ENCODE measurements at regions not wholly inside any gene's neighbourhood (a gene's known extent, or its start where the extent isn't known, plus 50 kb on each side); places are given as distances from the start of the nearest gene placed in this dataset.
A peak's percentile ranks its signal among the peaks of the same experiment; 100 is the strongest.

- DNase-seq (no peak), ATAC-seq (ENCODE audit: poor library complexity) (no peak)
- intact Hi-C loops (cut with DNase I): no loop called here
Observed at GRCh38 chr15:70179309-70179892, 81.7 kb upstream of the TLE3 start.

GRCh38 chr15:70178335-70179084 lies 80.8 kb upstream of the TLE3 start:
- ATAC-seq (ENCODE audit: poor library complexity) (no peak), DNase-seq (no peak)
- intact Hi-C loops (cut with DNase I): no loop called here

GRCh38 chr15:70172566-70173225 lies 75.0 kb upstream of the TLE3 start:
- DNase-seq (no peak), ATAC-seq (ENCODE audit: poor library complexity) (no peak)
- intact Hi-C loops (cut with DNase I): no loop called here

GRCh38 chr15:70172124-70172523 lies 74.4 kb upstream of the TLE3 start:
- ATAC-seq (ENCODE audit: poor library complexity) (no peak), DNase-seq (peak; percentile 10)
- intact Hi-C loops (cut with DNase I): no loop called here

- intact Hi-C loops (cut with DNase I): no loop called here
- ATAC-seq (ENCODE audit: poor library complexity): no peak
- peak; percentile 7 for DNase-seq
Observed at GRCh38 chr15:70171256-70171886, 73.7 kb upstream of the TLE3 start.

GRCh38 chr15:70170096-70170699 lies 72.5 kb upstream of the TLE3 start:
- intact Hi-C loops (cut with DNase I): no loop called here
- DNase-seq: peak; percentile 15
- no peak for ATAC-seq (ENCODE audit: poor library complexity)

- ATAC-seq (ENCODE audit: poor library complexity) (no peak), DNase-seq (no peak)
- intact Hi-C loops (cut with DNase I): no loop called here
Observed at GRCh38 chr15:70169147-70169546, 71.4 kb upstream of the TLE3 start.

DNA sequence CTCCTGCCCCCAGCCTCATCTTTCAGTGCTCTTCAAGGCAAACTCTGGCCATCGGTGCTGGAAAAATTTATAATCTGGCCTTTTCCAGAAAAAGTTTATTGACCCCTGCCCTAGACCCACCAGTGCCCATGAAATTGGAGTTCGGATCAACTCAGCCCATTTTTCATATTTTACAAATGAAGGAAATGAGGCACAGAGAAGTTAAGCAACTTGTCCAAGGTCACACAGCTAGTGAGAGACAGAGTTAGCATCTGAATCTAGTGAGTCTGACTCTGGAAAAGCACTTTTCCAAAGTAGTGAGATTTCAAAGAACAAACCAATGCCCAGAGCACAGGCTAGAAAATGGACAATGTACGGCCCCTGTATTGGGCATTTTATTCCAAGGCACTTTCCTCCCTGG lies 69.4 kb upstream of the TLE3 start:
- ATAC-seq (ENCODE audit: poor library complexity): no peak
- DNase-seq: no peak
- intact Hi-C loops (cut with DNase I): no loop called here

DNA sequence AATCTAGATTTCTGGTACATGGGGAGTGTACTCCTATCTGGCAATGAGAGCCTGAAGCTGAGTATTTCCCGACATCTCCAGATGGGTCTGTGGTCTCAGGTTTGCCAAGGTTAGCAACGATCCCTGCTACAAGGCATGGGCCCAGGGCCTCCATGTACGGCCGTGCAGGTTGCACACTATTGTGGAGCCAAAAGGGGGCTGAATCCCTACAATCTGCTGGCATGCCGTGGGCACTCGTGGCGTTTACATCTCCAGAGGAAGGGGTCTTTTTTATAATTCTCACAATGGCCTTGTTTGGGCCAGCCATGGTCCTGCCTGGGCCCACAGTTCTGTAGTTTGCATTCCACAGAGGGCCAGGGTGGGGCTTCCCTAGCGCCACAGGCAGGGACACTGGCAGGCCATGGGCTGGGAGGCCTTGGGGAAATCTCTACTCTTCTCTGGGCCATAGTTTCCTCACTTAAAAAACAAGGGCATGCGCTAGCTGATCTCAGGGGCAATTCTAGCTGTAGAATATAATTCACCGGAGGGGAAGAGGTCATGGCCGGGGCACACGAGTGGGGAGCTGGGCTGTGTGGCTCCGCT lies 68.9 kb upstream of the TLE3 start:
- DNase-seq (no peak), ATAC-seq (ENCODE audit: poor library complexity) (no peak)
- intact Hi-C loops (cut with DNase I): no loop called here

DNA sequence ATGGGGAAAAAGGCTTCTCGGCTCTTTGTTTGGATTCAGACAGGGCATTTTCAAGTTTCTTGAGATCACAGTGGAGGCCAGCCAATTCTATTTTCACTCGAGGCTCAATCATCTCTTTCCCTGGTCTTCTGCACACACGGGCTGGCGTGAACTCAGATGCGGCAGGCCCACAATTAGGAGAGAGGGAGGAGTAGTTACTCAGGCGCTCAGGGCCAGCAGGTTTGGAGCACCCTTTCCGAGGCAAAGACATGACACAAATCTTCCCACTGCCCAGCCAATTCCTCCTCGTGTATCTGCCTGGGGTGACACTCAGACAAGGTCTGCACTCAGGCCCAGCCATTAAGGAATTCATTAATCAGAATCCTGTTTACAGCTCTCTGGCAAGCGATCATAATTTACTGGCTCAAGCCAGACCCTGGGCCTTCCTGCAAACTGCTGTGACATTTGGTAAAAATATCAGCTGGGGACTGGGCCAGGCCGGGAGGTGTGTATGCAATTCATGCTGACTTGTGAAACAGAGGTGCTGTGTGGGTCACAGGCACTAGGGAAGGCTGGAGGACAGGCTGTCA lies 68.1 kb upstream of the TLE3 start:
- intact Hi-C loops (cut with DNase I): no loop called here
- peak; percentile 93 for ATAC-seq (ENCODE audit: poor library complexity)

GRCh38 chr15:70164910-70165715 lies 67.4 kb upstream of the TLE3 start:
- DNase-seq: peak; percentile 51
- ATAC-seq (ENCODE audit: poor library complexity): peak; percentile 28
- intact Hi-C loops (cut with DNase I): no loop called here

More for the DNA sequence above, 68.1 kb upstream of the TLE3 start:
- DNase-seq: peak; percentile 83

GRCh38 chr15:70164156-70164900 lies 66.6 kb upstream of the TLE3 start:
- DNase-seq: no peak
- no peak for ATAC-seq (ENCODE audit: poor library complexity)

GRCh38 chr15:70160803-70161565 lies 63.3 kb upstream of the TLE3 start:
- ATAC-seq (ENCODE audit: poor library complexity) (peak; percentile 79), DNase-seq (no peak)
- intact Hi-C loops (cut with DNase I): no loop called here

More at GRCh38 chr15:70164156-70164900, 66.6 kb upstream of the TLE3 start:
- intact Hi-C loops (cut with DNase I): no loop called here

GRCh38 chr15:70160267-70160666 lies 62.5 kb upstream of the TLE3 start:
- DNase-seq: no peak
- intact Hi-C loops (cut with DNase I): no loop called here
- no peak for ATAC-seq (ENCODE audit: poor library complexity)

DNA sequence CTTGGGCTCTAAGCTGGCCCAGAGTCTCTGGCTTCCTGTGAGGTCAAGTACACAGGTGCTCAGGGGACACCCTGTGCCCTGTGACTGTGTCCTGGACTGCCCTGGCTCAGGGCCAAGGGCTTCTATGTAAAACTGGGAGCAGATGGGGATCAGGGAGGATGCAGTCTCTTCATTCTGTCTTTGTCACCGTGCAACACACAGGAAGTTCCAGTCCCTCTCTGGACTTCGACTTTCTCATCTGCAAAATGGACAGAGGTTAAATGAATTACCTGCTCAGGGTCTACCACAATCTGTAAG lies 61.9 kb upstream of the TLE3 start:
- ATAC-seq (ENCODE audit: poor library complexity) (no peak), DNase-seq (no peak)
- intact Hi-C loops (cut with DNase I): no loop called here

DNA sequence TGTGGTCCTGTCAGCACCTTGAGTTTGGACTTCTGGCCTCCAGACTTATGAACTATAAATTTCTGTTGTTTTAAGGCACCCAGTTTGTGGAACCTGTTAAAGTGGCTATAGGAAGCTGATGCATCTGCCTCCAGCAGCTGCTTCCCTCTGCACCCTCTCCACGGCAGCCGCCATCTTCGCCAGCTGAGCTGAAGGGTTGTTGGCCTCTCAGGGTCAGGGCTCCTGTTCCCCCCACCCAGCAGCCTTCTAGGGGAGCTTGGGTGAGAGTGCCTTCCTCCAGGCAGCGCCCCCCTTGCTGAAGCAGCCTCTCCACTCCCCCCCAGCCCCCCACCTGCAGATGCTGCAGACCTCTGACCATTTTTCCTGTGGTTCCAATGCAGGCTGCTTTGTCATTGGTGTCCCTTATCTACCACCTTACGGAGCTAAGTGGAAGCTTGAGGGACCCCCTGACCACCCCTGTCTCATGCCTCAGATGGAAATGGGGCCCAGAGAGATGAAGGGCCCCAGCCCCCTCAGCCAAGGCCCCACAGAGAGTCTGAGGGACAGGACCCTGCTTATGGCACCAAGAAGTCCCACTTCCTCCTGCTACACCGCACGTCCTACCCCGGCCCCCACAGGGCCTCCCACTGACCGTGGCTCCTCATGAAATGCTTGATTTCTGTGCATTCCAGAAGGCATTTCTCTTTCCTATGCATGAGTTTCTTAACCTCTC lies 61.4 kb upstream of the TLE3 start:
- DNase-seq: no peak
- intact Hi-C loops (cut with DNase I): no loop called here
- ATAC-seq (ENCODE audit: poor library complexity): no peak

All from Right ventricle myocardium superior (tissue), 1 donor.